OCI-LY7 (cell line): ENCODE measurements at regions not wholly inside any gene's neighbourhood (a gene's known extent, or its start where the extent isn't known, plus 50 kb on each side); places are given as distances from the start of the nearest gene placed in this dataset.
A peak's percentile ranks its signal among the peaks of the same experiment; 100 is the strongest.

Source experiments
- EZH2phosphoT487 ChIP-seq: fragments of 200-600 bp; sonication (generic); IDR thresholded peaks from 2 replicates; pipeline ENCODE4 v1.6.1; 2018; ENCODE audit warnings: low read depth, borderline replicate concordance, mild to moderate bottlenecking, mixed run types, antibody characterized with exemption, low read length, moderate library complexity, mixed read lengths
- TF ChIP-seq, protein P1 (sequence below): fragments of 200-600 bp; sonication (generic); conservative IDR thresholded peaks from 2 replicates; pipeline ENCODE4 v1.5.1; 2014; ENCODE audit warnings: mild to moderate bottlenecking, antibody characterized with exemption, low read length, moderate library complexity, mixed read lengths

DNA sequence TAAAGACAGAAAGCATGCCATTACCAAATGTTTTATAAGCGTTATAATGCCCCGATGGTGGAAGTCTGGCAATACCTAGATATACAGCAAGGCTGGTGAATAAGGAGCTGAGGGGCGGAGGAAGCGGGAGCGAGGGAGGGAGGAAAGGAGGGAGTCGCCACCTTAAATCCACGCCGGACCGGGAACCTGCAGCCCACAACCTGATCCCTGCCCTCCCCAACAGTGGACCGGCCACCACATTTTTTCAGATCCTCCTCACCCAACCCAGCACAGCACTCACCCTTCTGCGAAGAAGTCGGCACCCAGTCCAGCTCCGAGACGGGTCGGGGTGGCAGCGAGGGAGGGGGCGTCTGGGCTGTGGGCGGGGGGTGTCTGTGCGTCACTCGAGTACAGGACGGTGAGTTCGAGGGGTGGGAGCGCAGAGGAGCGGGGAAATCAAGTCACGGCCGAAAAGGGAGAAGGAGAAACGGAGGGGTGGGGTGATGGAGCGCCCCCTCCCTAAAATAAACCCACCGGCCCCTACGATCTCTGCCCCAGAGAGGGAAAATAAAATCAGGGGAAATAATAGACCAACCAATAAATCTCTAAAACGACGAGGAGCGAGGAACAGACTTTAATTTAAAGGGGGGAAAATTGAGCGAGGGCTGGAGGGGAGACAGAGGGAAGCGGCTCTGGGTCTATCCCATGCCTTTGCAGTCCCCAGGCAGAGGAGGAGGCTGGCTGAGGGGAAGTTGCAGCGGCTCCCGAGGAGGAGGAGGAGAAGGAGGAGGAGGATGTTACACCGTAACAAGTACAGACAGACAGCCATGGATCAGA is 96.5 kb upstream of the SERTAD2 start:
- TF ChIP-seq, protein P1, sequence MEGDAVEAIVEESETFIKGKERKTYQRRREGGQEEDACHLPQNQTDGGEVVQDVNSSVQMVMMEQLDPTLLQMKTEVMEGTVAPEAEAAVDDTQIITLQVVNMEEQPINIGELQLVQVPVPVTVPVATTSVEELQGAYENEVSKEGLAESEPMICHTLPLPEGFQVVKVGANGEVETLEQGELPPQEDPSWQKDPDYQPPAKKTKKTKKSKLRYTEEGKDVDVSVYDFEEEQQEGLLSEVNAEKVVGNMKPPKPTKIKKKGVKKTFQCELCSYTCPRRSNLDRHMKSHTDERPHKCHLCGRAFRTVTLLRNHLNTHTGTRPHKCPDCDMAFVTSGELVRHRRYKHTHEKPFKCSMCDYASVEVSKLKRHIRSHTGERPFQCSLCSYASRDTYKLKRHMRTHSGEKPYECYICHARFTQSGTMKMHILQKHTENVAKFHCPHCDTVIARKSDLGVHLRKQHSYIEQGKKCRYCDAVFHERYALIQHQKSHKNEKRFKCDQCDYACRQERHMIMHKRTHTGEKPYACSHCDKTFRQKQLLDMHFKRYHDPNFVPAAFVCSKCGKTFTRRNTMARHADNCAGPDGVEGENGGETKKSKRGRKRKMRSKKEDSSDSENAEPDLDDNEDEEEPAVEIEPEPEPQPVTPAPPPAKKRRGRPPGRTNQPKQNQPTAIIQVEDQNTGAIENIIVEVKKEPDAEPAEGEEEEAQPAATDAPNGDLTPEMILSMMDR: peak; percentile 43
- no peak for TF ChIP-seq EZH2phosphoT487
